Hippocampal formation (tissue), 2 donors: ENCODE measurements at regions not wholly inside any gene's neighbourhood (a gene's known extent, or its start where the extent isn't known, plus 50 kb on each side); places are given as distances from the start of the nearest gene placed in this dataset.
"Not testable (repeated sequence)": the region's sequence is repeated elsewhere in the genome, so short reads cannot be mapped to it uniquely, and the experiment has no call there.

Experiments used
- DNase-seq, 2 donors: peaks; one replicate each; lab custom pipeline; 2025; lab: John Stamatoyannopoulos, UW

GRCh38 chr2:235399895-235400294 is 93.9 kb upstream of the AGAP1 start:
- DNase-seq = no peak

DNA sequence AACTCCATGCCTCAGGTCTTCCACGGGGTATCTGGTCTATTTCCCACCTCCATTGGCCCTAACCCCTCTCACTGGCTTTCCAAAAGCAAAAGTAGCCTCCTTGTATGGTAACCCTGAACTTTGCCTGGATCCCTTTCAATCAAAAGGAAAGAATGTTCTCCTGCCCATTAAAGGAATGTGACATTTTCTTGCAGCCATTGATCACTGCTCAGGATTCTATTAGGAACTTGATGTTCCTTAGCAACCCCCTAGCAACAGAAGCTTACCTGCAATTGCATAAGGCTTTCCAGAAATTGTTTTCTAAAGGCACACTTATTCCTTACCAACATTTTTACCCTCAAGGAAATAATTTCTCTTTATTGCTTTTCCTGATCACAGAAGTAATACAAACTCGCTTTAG is 91.4 kb upstream of the AGAP1 start:
- no peak for DNase-seq

- no peak for DNase-seq
These were observed 88.1 kb upstream of the AGAP1 start for GRCh38 chr2:235405612-235406361.

GRCh38 chr2:235406430-235406829 is 87.4 kb upstream of the AGAP1 start:
- DNase-seq = no peak

- no peak for DNase-seq
These were observed 81.8 kb upstream of the AGAP1 start for GRCh38 chr2:235411905-235412485.

- DNase-seq = no peak
These were observed 80.8 kb upstream of the AGAP1 start for GRCh38 chr2:235413064-235413463.

DNA sequence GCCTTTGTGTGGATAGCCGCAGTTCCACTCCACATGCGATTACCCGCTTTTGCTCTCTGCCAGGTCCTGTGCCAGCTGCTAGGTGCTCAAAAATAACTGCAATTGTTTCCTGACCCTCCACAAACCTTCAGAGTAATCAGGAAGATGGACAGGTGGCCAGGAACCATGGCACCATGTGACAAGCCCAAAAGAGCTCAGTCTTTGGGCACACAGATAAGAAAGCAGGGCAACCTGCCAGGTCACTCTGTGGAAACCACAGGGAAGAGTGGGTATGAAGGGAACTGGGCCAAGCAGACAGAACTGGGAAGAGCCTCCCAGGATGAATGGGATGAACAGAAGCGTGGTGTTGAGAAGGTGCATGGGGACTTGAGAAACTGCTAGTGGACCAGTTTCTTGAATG is 79.4 kb upstream of the AGAP1 start:
- DNase-seq = no peak

DNA sequence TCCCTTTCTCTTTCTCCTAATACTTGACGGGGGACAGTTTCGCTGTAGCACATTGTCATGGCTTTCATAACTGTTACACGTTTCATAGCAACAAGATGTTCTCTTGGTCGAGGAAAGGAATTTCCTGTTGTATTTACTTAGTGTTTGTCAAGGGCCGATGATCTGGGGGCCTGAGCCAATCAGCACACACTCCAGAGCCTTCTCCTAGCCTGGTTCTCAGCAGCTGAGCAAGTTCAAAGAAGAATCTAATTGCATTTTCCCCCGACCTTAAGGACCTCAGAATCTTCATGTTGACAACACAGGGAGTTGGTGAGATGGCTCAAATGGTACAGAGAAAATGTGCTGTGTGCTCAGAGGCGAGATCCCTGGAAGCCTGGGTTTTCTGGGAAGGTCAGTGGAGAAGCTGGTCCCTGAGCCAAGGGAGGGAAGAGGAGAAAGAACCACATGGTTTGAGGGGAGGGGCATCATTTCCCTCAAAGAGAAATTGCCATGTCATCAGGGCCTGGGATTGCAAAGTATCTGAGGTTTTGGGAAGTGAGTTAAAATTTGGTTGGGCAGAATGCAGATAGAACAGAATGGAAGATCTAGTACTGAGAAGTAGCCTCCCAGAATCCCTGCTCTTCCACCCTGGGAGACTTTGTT is 76.9 kb upstream of the AGAP1 start:
- DNase-seq = no peak

DNA sequence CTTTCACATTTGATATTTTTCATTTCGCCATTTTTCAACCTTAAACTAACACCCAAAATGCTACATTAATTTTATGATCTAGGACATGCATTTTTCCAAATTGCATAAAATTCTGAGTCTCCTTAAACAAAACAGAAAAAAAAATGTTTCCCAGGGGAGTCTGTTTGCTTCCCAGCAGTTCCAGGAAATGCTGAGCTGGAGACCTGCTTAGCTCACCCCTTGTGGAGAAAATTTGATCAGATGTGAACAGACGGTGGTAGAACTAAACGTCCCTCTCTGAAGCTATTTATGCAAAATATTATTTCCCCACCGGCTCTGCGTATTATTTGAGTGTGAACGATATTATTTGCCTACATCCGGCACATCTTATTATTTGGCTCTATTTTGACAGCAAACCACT is 74.9 kb upstream of the AGAP1 start:
- DNase-seq = no peak

GRCh38 chr2:235419996-235420395 is 73.8 kb upstream of the AGAP1 start:
- no peak for DNase-seq

DNA sequence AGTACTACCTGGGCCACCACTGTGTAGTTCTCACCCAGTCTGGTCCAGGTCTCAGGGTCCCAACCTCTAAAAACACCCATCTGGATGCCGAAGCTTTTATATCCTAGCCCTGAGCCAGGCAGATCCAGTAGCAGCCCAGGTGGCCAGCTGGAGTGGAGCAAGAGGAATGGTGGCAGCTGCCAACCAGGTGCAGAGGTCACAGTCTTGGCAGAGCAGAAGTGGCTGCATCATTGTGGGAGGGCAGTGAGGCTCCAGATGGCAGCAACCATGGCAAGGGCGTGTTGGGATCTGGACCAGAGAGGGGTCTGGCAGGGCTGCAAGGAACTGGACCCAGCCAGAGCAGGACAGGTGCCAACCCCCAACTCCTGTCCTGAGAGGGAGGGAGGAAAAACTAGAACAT is 72.2 kb upstream of the AGAP1 start:
- DNase-seq = no peak

DNA sequence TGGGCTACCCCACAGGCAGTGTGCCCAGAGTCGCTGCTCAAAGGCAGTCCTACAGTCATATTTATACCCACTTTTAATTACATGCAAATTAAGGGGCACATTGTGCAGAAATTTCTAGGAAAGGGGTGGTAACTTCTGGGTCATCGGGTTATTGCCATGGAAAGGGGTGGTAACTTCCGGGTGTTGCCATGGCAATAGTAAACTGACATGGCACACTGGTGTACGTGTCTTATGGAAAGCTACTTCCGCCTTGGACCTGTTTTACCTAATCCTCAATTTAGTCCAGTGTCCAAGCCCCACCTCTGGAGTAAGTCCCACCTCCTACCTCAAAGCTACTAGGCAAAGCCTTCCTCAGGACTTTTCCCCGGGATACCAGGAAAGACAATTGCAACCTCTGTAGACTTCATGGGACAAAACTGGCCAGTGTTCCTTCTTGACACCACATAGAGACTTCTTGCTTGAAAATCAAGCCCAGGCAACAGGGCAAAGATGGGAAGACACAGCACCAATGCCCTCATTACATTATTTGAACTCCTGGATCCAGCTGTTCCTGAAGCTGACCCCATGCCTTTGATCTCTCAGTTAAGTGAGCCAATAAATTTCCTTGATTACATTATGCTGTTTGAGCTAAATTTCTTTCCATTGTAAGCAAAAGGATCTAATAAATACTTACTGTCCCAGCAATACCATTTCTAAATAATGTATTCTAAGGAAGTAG is 63.3 kb upstream of the AGAP1 start:
- DNase-seq = no peak

DNA sequence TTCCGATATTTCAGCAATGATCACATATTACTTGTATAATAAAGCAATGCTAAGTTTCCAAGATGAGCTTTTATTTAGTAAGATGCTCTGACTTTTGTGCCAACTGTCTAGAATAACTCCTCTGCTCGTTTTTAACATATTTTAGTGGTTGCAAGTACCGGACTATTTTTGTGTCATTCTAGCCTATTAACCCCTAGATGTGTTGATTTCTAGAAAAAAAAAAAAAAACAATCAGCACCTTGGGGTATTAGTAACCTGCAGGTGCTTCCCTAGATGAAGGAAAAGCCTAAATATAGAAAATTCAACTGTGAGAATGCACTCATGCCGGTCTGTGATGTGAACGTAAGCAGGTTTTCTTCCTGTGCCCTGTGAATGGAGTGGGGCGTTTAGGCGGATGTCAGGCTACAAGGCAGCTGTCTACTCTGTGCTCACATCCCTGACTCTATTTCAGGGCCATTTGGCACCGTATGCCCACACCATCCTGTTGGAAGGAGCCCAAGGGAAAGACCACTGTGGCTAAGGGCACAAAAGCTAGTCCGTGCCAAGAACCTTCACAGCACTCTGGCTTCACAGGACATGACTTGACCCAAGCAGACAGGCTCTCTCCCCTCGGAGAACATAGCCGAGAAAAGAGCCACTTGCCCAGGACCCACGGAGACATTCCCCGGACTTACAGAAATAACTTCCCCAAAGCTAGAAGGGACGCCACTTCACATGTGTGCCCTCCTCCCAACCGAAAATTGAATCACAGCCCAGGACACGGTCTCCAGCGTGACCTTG is 60.9 kb upstream of the AGAP1 start:
- no peak for DNase-seq

- peak; percentile 50 to 62 for DNase-seq
These were observed 60.0 kb upstream of the AGAP1 start for GRCh38 chr2:235433860-235434259.

DNA sequence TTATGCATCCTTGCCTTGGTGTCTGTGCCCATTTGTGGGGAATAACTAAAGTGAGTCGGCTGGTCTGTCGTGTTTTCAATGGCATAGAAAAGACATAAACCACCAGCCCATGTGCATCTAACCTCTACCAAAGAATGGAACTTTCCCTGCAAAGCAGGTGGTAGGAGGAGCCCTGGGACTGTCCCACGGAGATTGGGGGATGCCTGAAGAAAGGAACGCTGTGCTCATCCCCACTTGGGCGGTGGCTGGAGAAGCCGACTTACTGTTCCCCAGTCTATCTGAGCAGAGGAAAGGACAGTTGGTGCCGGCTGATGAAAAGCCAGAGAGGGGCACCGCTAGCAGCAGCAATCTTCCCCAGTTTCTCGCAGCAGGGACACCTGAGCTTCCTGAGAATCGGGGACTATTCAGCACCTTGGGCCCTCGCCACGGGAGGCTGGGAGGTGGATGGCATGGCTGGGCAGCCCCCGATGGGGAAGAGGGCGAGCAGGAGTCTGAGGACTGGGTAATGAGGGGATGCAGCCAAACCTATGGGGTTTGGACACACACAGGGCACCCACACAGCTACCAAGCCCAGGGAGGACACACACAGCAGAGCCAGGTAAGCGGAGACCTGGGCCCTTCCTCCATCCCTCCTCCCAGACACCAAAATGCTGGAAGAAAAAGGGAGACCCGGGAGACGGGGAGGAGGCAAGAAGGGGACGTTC is 53.7 kb upstream of the AGAP1 start:
- DNase-seq = no peak

GRCh38 chr2:235443580-235443979 is 50.3 kb upstream of the AGAP1 start:
- DNase-seq = not testable (repeated sequence)
